ENCODE measurements at regions not wholly inside any gene's neighbourhood (a gene's known extent, or its start where the extent isn't known, plus 50 kb on each side); places are given as distances from the start of the nearest gene placed in this dataset.

- H3K4me1 ChIP-seq (ENCODE audit: insufficient read depth) = no peaks in the 10 kb centered on the region
- 95% methylated on average over 2 of the region's 2 CpGs for WGBS
- no peaks in the 10 kb centered on the region for H3K36me3 ChIP-seq (ENCODE audit: insufficient read depth)
- no peak for DNase-seq (ENCODE audit: extremely low spot score)
- no peak overlapping the region for H3K4me3 ChIP-seq (ENCODE audit: low read depth, low read length)
- no peak overlapping the region for H3K27ac ChIP-seq (ENCODE audit: low read depth)
These were observed 96.4 kb downstream of the DACT2 start for GRCh38 chr6:168223150-168223549.

GRCh38 chr6:168222115-168223043 lies 97.2 kb downstream of the DACT2 start:
- H3K27ac ChIP-seq (ENCODE audit: low read depth) = no peak overlapping the region
- 83% methylated on average over 17 of the region's 17 CpGs for WGBS
- H3K4me1 ChIP-seq (ENCODE audit: insufficient read depth) = no peaks in the 10 kb centered on the region
- no peak for DNase-seq (ENCODE audit: extremely low spot score)
- no peak overlapping the region for H3K4me3 ChIP-seq (ENCODE audit: low read depth, low read length)
- H3K36me3 ChIP-seq (ENCODE audit: insufficient read depth) = no peaks in the 10 kb centered on the region

DNA sequence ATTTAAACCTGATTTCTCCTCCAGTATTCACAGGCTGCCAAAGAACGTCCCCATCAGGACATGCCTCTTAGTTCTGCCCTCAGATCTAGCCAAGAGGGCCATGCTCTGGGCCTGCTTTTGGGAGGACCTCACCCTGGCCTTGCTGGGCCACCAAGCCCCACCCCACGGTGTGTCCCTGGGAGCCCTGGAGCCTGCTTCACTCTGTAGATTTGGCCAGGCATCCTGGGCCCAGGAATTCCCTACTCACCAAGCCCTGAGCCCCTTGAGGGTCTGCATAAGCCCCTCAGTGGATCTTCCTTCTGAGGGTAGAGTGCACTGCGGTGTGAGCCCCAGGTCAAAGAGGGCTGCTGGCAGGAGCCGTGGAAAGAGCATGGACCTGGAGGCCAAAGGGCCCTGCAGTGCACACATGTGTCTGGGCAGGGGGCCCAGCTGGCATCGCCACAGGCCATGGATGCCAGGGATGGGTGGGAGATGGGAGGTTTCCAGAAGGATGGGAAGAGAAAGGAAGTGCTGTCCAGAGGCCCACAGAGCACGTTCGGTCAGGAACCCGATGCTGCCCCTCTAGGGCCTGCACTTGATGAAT lies 98.0 kb downstream of the DACT2 start:
- 86% methylated on average over 8 of the region's 8 CpGs for WGBS
- Histone ChIP-seq H3K4me3 (ENCODE audit: low read depth, low read length) (no peak overlapping the region), H3K36me3 (ENCODE audit: insufficient read depth) (no peaks in the 10 kb centered on the region), H3K4me1 (ENCODE audit: insufficient read depth) (no peaks in the 10 kb centered on the region), H3K27ac (ENCODE audit: low read depth) (no peak overlapping the region)
- no peak for DNase-seq (ENCODE audit: extremely low spot score)

DNA sequence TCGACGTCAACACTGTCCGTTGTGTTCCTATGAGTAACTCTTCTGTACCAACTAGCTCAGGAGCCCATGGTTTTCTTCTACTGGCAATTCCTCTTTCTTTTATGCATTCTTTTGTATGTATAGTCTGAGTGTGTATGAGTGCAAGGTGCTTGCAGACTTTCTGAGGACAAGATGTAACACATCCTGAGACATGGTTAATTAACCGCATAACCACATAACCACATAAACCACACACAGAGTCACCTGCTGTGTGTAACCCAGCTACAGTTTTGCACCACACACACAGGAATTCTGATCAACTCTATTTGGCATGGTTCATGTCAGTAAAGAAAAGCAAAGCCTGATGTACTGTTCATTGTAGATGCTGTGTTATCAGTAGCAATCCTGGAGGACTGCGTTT lies 98.6 kb downstream of the DACT2 start:
- Histone ChIP-seq H3K4me3 (ENCODE audit: low read depth, low read length) (no peak overlapping the region), H3K4me1 (ENCODE audit: insufficient read depth) (no peaks in the 10 kb centered on the region), H3K36me3 (ENCODE audit: insufficient read depth) (no peaks in the 10 kb centered on the region), H3K27ac (ENCODE audit: low read depth) (no peak overlapping the region)
- WGBS = 85% methylated on average over 5 of the region's 5 CpGs
- DNase-seq (ENCODE audit: extremely low spot score) = no peak

DNA sequence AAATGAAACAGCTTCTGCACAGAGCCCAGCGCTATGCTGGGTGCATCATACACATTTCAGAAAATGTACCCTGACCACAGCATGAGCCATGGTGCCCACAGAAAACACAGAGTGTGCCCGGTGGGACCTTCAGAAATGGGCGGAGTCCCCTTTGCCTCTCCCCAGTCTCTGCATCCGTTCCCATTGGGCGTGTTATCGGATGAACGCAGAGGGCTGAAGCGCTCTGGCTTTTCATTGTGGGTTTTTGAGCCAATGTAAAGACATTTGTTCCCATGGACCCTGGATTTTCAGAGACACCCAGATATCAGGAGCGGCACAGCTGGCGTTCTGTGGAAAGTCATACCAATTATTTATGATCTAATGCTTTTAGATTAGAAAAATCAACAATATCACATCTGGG lies 99.8 kb downstream of the DACT2 start:
- DNase-seq (ENCODE audit: extremely low spot score) = no peak
- H3K4me3 ChIP-seq (ENCODE audit: low read depth, low read length) = no peak overlapping the region
- H3K27ac ChIP-seq (ENCODE audit: low read depth) = no peak overlapping the region
- 95% methylated on average over 10 of the region's 10 CpGs for WGBS
- H3K4me1 ChIP-seq (ENCODE audit: insufficient read depth) = no peaks in the 10 kb centered on the region
- no peaks in the 10 kb centered on the region for H3K36me3 ChIP-seq (ENCODE audit: insufficient read depth)

- H3K4me3 ChIP-seq (ENCODE audit: low read depth, low read length) = no peak overlapping the region
- WGBS = 71% methylated on average over 12 of the region's 12 CpGs
- no peaks in the 10 kb centered on the region for H3K36me3 ChIP-seq (ENCODE audit: insufficient read depth)
- no peak for DNase-seq (ENCODE audit: extremely low spot score)
- no peak overlapping the region for H3K27ac ChIP-seq (ENCODE audit: low read depth)
- no peaks in the 10 kb centered on the region for H3K4me1 ChIP-seq (ENCODE audit: insufficient read depth)
These were observed 100.6 kb downstream of the DACT2 start for GRCh38 chr6:168218785-168219566.

- no peak for DNase-seq (ENCODE audit: extremely low spot score)
- no peaks in the 10 kb centered on the region for H3K4me1 ChIP-seq (ENCODE audit: insufficient read depth)
- H3K27ac ChIP-seq (ENCODE audit: low read depth) = no peak overlapping the region
- H3K36me3 ChIP-seq (ENCODE audit: insufficient read depth) = no peaks in the 10 kb centered on the region
- 66% methylated on average over 9 of the region's 9 CpGs for WGBS
- H3K4me3 ChIP-seq (ENCODE audit: low read depth, low read length) = no peak overlapping the region
These were observed 101.6 kb downstream of the DACT2 start for GRCh38 chr6:168217880-168218537.

GRCh38 chr6:168217216-168217879 lies 102.2 kb downstream of the DACT2 start:
- Histone ChIP-seq H3K27ac (ENCODE audit: low read depth) (no peak overlapping the region), H3K4me1 (ENCODE audit: insufficient read depth) (no peaks in the 10 kb centered on the region), H3K4me3 (ENCODE audit: low read depth, low read length) (no peak overlapping the region), H3K36me3 (ENCODE audit: insufficient read depth) (no peaks in the 10 kb centered on the region)
- 96% methylated on average over 24 of the region's 24 CpGs for WGBS
- DNase-seq (ENCODE audit: extremely low spot score) = no peak

DNA sequence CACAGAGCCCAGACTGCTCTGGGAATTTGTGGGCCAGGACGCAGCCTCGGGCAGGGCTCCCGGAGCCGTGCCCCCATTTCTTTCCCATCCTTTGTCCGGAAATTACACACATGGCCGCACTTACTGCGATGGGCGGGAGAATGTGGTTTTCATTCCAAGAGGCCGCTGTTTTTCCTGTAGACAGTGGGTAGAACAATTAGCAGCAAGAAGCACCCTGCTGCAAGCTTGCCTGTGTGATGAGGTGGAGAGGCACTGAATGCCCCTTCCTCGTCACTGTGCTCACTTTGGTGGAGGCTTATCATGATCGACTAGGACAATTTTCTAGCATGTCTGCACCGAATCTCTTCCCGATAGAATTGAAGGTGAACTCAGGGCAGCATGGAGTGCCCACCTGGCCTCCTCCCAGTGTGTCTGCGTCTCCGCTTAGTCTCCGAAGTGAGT lies 102.8 kb downstream of the DACT2 start:
- WGBS = 81% methylated on average over 16 of the region's 16 CpGs
- DNase-seq (ENCODE audit: extremely low spot score) = no peak
- Histone ChIP-seq H3K4me3 (ENCODE audit: low read depth, low read length) (no peak overlapping the region), H3K27ac (ENCODE audit: low read depth) (no peak overlapping the region), H3K4me1 (ENCODE audit: insufficient read depth) (no peaks in the 10 kb centered on the region), H3K36me3 (ENCODE audit: insufficient read depth) (no peaks in the 10 kb centered on the region)

DNA sequence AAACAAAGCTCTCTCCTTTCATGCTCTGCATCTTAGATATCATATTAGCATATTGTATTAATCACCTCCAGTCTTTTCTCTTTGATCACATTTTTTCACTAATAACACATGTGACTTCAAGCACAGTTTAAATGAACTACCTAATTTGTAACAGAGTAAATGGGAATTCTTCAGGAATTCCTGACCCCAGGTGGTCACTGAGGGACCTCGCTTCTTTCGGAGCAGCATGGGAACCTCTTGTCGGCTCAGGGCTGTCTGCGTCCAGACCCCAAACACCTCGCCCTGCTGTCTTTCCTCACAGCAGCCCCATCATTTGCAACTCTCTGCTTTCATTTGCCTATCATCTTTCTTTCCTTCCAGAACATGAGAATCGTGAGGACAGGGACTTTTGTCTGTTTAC lies 103.5 kb downstream of the DACT2 start:
- WGBS = 72% methylated on average over 6 of the region's 6 CpGs
- no peak overlapping the region for H3K27ac ChIP-seq (ENCODE audit: low read depth)
- H3K4me1 ChIP-seq (ENCODE audit: insufficient read depth) = no peaks in the 10 kb centered on the region
- H3K4me3 ChIP-seq (ENCODE audit: low read depth, low read length) = no peak overlapping the region
- H3K36me3 ChIP-seq (ENCODE audit: insufficient read depth) = no peaks in the 10 kb centered on the region
- DNase-seq (ENCODE audit: extremely low spot score) = no peak

- H3K36me3 ChIP-seq (ENCODE audit: insufficient read depth) = no peaks in the 10 kb centered on the region
- 85% methylated on average over 23 of the region's 23 CpGs for WGBS
- no peak for DNase-seq (ENCODE audit: extremely low spot score)
These were observed 104.3 kb downstream of the DACT2 start for GRCh38 chr6:168215121-168215808.

GRCh38 chr6:168214586-168215104 lies 104.9 kb downstream of the DACT2 start:
- H3K27ac ChIP-seq (ENCODE audit: low read depth) = no peak overlapping the region
- 89% methylated on average over 17 of the region's 17 CpGs for WGBS

More at GRCh38 chr6:168215121-168215808, 104.3 kb downstream of the DACT2 start:
- H3K4me1 ChIP-seq (ENCODE audit: insufficient read depth) = no peaks in the 10 kb centered on the region
- no peak overlapping the region for H3K27ac ChIP-seq (ENCODE audit: low read depth)
- H3K4me3 ChIP-seq (ENCODE audit: low read depth, low read length) = no peak overlapping the region

More at GRCh38 chr6:168214586-168215104, 104.9 kb downstream of the DACT2 start:
- no peaks in the 10 kb centered on the region for H3K36me3 ChIP-seq (ENCODE audit: insufficient read depth)
- H3K4me1 ChIP-seq (ENCODE audit: insufficient read depth) = no peaks in the 10 kb centered on the region
- H3K4me3 ChIP-seq (ENCODE audit: low read depth, low read length) = no peak overlapping the region
- DNase-seq (ENCODE audit: extremely low spot score) = no peak
